ENCODE measurements at regions not wholly inside any gene's neighbourhood (a gene's known extent, or its start where the extent isn't known, plus 50 kb on each side); places are given as distances from the start of the nearest gene placed in this dataset.

- Mint-ChIP-seq H3K4me3 (no peak overlapping the region), H3K9me3 (no peaks in the 10 kb centered on the region), H3K27me3 (ENCODE audit: low read depth) (no peaks in the 10 kb centered on the region), H3K36me3 (no peaks in the 10 kb centered on the region), H3K27ac (no peak overlapping the region), H3K4me1 (no peaks in the 10 kb centered on the region)
- DNase-seq (ENCODE audit: low spot score in 2 of 2, unreplicated experiment in 2 of 2) = no peak
- TF ChIP-seq CTCF (IDR thresholded peaks at IDR 0.05; ENCODE audit: unreplicated experiment) = no peak
Observed at GRCh38 chr21:19402870-19403269, 999.3 kb upstream of the TMPRSS15 start.

GRCh38 chr21:19405326-19405725, 1001.7 kb upstream of the TMPRSS15 start:
- H3K4me1 Mint-ChIP-seq = no peaks in the 10 kb centered on the region
- DNase-seq (ENCODE audit: low spot score in 2 of 2, unreplicated experiment in 2 of 2) = no peak
- H3K27me3 Mint-ChIP-seq (ENCODE audit: low read depth) = no peaks in the 10 kb centered on the region
- no peak for TF ChIP-seq CTCF (IDR thresholded peaks at IDR 0.05; ENCODE audit: unreplicated experiment)
- H3K27ac Mint-ChIP-seq = no peak overlapping the region
- no peak overlapping the region for H3K4me3 Mint-ChIP-seq
- H3K36me3 Mint-ChIP-seq = no peaks in the 10 kb centered on the region
- H3K9me3 Mint-ChIP-seq = no peaks in the 10 kb centered on the region

- no peak overlapping the region for H3K27ac Mint-ChIP-seq
- no peak for TF ChIP-seq CTCF (IDR thresholded peaks at IDR 0.05; ENCODE audit: unreplicated experiment)
- no peak overlapping the region for H3K4me3 Mint-ChIP-seq
- H3K4me1 Mint-ChIP-seq = no peaks in the 10 kb centered on the region
- H3K36me3 Mint-ChIP-seq = peaks cover 4% of the 10 kb centered on the region
- H3K27me3 Mint-ChIP-seq (ENCODE audit: low read depth) = no peaks in the 10 kb centered on the region
- H3K9me3 Mint-ChIP-seq = peaks cover 16% of the 10 kb centered on the region
- DNase-seq (ENCODE audit: low spot score in 2 of 2, unreplicated experiment in 2 of 2) = no peak
Observed at GRCh38 chr21:19420565-19420964, 1017.0 kb upstream of the TMPRSS15 start.

- Mint-ChIP-seq H3K27ac (no peak overlapping the region), H3K4me1 (no peaks in the 10 kb centered on the region), H3K4me3 (no peak overlapping the region), H3K9me3 (peaks cover 17% of the 10 kb centered on the region), H3K36me3 (no peaks in the 10 kb centered on the region), H3K27me3 (ENCODE audit: low read depth) (peaks cover 3% of the 10 kb centered on the region)
- no peak for DNase-seq (ENCODE audit: low spot score in 2 of 2, unreplicated experiment in 2 of 2)
- no peak for TF ChIP-seq CTCF (IDR thresholded peaks at IDR 0.05; ENCODE audit: unreplicated experiment)
Observed at GRCh38 chr21:19433623-19434022, 1030.0 kb upstream of the TMPRSS15 start.

GRCh38 chr21:19440792-19441655, 1037.4 kb upstream of the TMPRSS15 start:
- Mint-ChIP-seq H3K27me3 (ENCODE audit: low read depth) (no peaks in the 10 kb centered on the region), H3K36me3 (no peaks in the 10 kb centered on the region), H3K4me3 (no peak overlapping the region), H3K9me3 (no peaks in the 10 kb centered on the region), H3K27ac (no peak overlapping the region), H3K4me1 (no peaks in the 10 kb centered on the region)
- no peak for TF ChIP-seq CTCF (IDR thresholded peaks at IDR 0.05; ENCODE audit: unreplicated experiment)
- no peak for DNase-seq (ENCODE audit: low spot score in 2 of 2, unreplicated experiment in 2 of 2)

All from mesothelial cell of epicardium (in vitro differentiated cells).